ENCODE measurements at regions not wholly inside any gene's neighbourhood (a gene's known extent, or its start where the extent isn't known, plus 50 kb on each side); places are given as distances from the start of the nearest gene placed in this dataset.

DNA sequence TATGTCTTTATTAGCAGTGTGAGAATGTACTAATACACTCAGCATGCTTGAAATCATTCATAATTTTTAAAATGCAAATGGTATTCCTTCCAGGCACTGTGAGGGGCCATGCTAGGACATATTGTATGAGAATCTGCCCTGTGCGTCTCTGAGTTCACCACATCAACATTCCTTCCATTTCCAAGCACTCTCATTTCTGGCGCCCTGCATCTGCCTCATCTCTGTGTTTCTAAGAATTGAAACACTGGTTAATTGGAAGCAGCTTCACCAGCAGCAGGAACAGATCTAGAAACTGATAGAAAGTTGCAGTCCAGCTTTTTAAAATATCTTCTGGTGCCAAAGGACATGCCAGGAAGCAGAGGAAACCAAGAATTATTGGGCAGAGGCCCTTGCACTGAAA, 555.9 kb upstream of the DPP6 start:
- no peak for TF ChIP-seq POLR2AphosphoS5 (IDR thresholded peaks at IDR 0.05; ENCODE audit: low read depth, low read length)
- TF ChIP-seq, protein P1, sequence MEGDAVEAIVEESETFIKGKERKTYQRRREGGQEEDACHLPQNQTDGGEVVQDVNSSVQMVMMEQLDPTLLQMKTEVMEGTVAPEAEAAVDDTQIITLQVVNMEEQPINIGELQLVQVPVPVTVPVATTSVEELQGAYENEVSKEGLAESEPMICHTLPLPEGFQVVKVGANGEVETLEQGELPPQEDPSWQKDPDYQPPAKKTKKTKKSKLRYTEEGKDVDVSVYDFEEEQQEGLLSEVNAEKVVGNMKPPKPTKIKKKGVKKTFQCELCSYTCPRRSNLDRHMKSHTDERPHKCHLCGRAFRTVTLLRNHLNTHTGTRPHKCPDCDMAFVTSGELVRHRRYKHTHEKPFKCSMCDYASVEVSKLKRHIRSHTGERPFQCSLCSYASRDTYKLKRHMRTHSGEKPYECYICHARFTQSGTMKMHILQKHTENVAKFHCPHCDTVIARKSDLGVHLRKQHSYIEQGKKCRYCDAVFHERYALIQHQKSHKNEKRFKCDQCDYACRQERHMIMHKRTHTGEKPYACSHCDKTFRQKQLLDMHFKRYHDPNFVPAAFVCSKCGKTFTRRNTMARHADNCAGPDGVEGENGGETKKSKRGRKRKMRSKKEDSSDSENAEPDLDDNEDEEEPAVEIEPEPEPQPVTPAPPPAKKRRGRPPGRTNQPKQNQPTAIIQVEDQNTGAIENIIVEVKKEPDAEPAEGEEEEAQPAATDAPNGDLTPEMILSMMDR (IDR thresholded peaks at IDR 0.05), result no peak
- TF ChIP-seq, protein P2, sequence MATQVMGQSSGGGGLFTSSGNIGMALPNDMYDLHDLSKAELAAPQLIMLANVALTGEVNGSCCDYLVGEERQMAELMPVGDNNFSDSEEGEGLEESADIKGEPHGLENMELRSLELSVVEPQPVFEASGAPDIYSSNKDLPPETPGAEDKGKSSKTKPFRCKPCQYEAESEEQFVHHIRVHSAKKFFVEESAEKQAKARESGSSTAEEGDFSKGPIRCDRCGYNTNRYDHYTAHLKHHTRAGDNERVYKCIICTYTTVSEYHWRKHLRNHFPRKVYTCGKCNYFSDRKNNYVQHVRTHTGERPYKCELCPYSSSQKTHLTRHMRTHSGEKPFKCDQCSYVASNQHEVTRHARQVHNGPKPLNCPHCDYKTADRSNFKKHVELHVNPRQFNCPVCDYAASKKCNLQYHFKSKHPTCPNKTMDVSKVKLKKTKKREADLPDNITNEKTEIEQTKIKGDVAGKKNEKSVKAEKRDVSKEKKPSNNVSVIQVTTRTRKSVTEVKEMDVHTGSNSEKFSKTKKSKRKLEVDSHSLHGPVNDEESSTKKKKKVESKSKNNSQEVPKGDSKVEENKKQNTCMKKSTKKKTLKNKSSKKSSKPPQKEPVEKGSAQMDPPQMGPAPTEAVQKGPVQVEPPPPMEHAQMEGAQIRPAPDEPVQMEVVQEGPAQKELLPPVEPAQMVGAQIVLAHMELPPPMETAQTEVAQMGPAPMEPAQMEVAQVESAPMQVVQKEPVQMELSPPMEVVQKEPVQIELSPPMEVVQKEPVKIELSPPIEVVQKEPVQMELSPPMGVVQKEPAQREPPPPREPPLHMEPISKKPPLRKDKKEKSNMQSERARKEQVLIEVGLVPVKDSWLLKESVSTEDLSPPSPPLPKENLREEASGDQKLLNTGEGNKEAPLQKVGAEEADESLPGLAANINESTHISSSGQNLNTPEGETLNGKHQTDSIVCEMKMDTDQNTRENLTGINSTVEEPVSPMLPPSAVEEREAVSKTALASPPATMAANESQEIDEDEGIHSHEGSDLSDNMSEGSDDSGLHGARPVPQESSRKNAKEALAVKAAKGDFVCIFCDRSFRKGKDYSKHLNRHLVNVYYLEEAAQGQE (IDR thresholded peaks at IDR 0.05; ENCODE audit: insufficient read depth in 1 of 2, low read depth in 2 of 2, low read length in 1 of 2), result no peak
